GM12875 (cell line): ENCODE measurements at regions not wholly inside any gene's neighbourhood (a gene's known extent, or its start where the extent isn't known, plus 50 kb on each side); places are given as distances from the start of the nearest gene placed in this dataset.

Source experiments
- H3K4me3 ChIP-seq: one replicate; pipeline ENCODE4 v1.5.1; 2011; ENCODE audit warnings: low read depth, low read length, control low read depth
- CTCF ChIP-seq: IDR thresholded peaks from 2 replicates; pipeline ENCODE4 v1.5.1; 2011; ENCODE audit warnings: low read depth, mild to moderate bottlenecking, control low read depth, inconsistent platforms, low read length, moderate library complexity, borderline replicate concordance; ENCODE audit not compliant: insufficient read depth

DNA sequence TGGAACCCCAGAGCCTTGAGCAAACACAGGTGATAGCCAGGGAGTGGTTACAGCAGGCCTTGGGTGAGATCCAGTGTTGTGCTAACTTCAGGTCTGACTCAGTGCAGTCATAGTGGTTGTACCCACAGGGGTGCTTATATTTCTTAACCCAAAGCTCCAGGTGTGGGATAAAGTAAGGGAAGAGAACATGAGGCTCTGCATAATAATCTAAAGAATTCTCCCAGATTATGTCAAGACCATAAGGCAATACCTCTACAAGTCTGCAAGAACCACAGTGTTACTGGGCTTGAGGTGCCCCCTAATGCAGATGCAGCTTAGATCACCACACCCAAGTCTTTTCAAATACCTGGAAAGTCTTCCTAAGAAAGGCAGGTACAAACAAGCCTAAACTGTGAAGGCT lies 485.4 kb downstream of the RFC3 start:
- H3K4me3 ChIP-seq: no peak overlapping the region
- no peak for TF ChIP-seq CTCF

DNA sequence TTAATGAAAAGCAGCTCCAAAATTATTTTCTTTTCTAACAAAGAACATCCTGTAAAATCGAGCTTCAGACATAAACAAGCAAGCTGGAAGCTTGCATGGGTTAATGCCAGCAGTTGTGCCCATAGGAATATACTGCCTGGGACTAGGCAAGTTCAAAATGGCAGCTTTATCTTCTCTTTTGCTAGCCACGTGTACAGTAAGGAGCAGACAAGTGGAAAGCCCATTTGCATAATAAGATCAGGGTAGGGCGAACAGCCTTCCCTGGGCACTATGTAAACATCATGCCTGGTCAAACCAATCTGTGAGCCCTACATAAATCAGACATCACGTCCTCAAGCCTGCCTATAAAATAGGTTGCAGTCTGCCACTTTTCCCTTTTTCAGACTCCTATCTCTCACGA lies 489.7 kb downstream of the RFC3 start:
- TF ChIP-seq CTCF: no peak
- no peak overlapping the region for H3K4me3 ChIP-seq

- no peak overlapping the region for H3K4me3 ChIP-seq
- TF ChIP-seq CTCF: no peak
Observed at GRCh38 chr13:34308725-34309124, 490.8 kb downstream of the RFC3 start.

- H3K4me3 ChIP-seq: no peak overlapping the region
- no peak for TF ChIP-seq CTCF
Observed at GRCh38 chr13:34310539-34310938, 492.6 kb downstream of the RFC3 start.

DNA sequence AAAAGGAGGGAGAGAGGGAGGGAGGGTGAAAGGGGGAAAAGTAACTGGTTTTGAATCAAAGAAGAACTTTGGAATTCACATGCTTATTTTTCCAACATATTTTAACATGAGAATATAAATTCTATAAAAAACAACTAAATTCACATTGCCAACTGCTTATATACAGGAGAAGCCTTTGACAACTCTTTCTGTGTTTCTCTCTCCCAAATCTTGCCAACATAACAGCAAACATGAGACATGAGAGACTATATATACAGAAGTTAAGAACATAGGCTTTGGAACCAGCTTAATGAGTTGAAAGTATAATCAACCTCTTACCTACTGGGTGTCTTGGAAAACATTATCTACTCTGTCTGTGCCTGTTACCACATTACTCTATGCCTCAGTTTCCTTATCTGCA lies 493.3 kb downstream of the RFC3 start:
- H3K4me3 ChIP-seq: no peak overlapping the region
- TF ChIP-seq CTCF: no peak

- no peak overlapping the region for H3K4me3 ChIP-seq
- no peak for TF ChIP-seq CTCF
Observed at GRCh38 chr13:34312578-34312977, 494.6 kb downstream of the RFC3 start.

DNA sequence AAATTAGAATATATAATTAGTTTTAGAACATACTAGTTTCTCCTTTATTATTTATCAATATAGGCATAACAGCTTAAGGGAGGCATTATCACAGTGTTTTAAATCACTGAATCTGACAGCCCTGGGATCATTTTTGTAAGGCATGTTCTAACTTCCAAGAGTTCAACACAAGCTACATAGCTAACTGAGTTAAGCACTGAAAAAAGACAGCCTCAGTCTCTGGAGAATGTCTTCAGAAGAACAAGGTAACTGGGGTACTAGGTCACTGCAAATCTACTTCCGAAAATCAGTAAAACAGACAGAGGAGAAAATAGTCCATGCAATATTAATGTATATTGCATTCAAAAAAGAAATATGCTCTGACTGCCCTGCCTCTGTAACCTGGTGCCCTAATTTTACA lies 502.1 kb downstream of the RFC3 start:
- no peak for TF ChIP-seq CTCF
- no peak overlapping the region for H3K4me3 ChIP-seq
